IMR-90 (cell line): ENCODE measurements at regions not wholly inside any gene's neighbourhood (a gene's known extent, or its start where the extent isn't known, plus 50 kb on each side); places are given as distances from the start of the nearest gene placed in this dataset.

Experiments
- ATAC-seq: fragments of 200-7000 bp; cut with Tn5 transposase; 2 replicates; pipeline ENCODE4 v1.9.1; 2020; ENCODE audit warnings: low read depth, mild to moderate bottlenecking, moderate library complexity
- BruUV-seq: library from RNA; stranded (reverse); fragments of 400-500 nt; replicated peaks from 2 replicates; lab custom pipeline; 2021; lab: Mats Ljungman, UMichigan
- CTCF ChIA-PET: fragments of 300-600 bp; formaldehyde crosslinking; extraction: SDS; loops from one replicate; lab custom pipeline; 2021; ENCODE audit warnings: antibody characterized with exemption; lab: Yijun Ruan, JAX
- POLR2A ChIA-PET: fragments of 300-600 bp; sonication (Branson Sonifier 250); formaldehyde crosslinking; loops from one replicate; lab custom pipeline; 2022; ENCODE audit warnings: antibody characterized with exemption; ENCODE audit not compliant: unreplicated experiment; lab: Charles Lee
- DNase-seq: peaks from one replicate; pipeline ENCODE4 v3.0.0; 2013
- H2AFZ ChIP-seq: replicated peaks from 2 replicates; pipeline ENCODE3; 2013; ENCODE audit warnings: low read length, mild to moderate bottlenecking; ENCODE audit not compliant: poor library complexity
- H2AK5ac ChIP-seq: 2 replicates; pipeline ENCODE4 v1.6.1; 2013; ENCODE audit warnings: low read depth, low read length, inconsistent platforms
- H2AK9ac ChIP-seq: replicated peaks from 2 replicates; pipeline ENCODE3; 2013; ENCODE audit warnings: mild to moderate bottlenecking, low read depth, low read length, moderate library complexity; ENCODE audit not compliant: poor library complexity
- H2BK120ac ChIP-seq: 2 replicates; pipeline ENCODE4 v1.6.1; 2013; ENCODE audit warnings: low read depth, low read length, inconsistent platforms
- H2BK15ac ChIP-seq: 3 replicates; pipeline ENCODE4 v1.6.1; 2013; ENCODE audit warnings: low read depth, low read length, inconsistent platforms
- H2BK20ac ChIP-seq: 2 replicates; pipeline ENCODE4 v1.6.1; 2013; ENCODE audit warnings: low read depth, mild to moderate bottlenecking, inconsistent platforms, low read length, moderate library complexity
- H2BK5ac ChIP-seq: 2 replicates; pipeline ENCODE4 v1.6.1; 2013; ENCODE audit warnings: mild to moderate bottlenecking, low read depth, low read length, inconsistent platforms; ENCODE audit not compliant: poor library complexity, severe bottlenecking
- H3K14ac ChIP-seq: replicated peaks from 2 replicates; pipeline ENCODE4 v1.6.1; 2013; ENCODE audit warnings: low read depth, low read length, inconsistent platforms
- H3K18ac ChIP-seq: 2 replicates; pipeline ENCODE4 v1.6.1; 2013; ENCODE audit warnings: low read depth, low read length, control low read depth
- H3K23ac ChIP-seq: 2 replicates; pipeline ENCODE4 v1.6.1; 2013; ENCODE audit warnings: low read depth, low read length, inconsistent platforms
- H3K27ac ChIP-seq: 2 replicates; pipeline ENCODE4 v1.5.1; 2013; ENCODE audit warnings: mild to moderate bottlenecking, control low read depth, low read length; ENCODE audit not compliant: insufficient read depth
- H3K27me3 ChIP-seq: 2 replicates; pipeline ENCODE4 v1.6.1; 2013; ENCODE audit warnings: low read length; ENCODE audit not compliant: control insufficient read depth, insufficient read depth
- H3K36me3 ChIP-seq: 2 replicates; pipeline ENCODE4 v1.6.1; 2013; ENCODE audit warnings: low read length, mixed read lengths; ENCODE audit not compliant: control insufficient read depth, insufficient read depth
- H3K4ac ChIP-seq: 2 replicates; pipeline ENCODE4 v1.6.1; 2013; ENCODE audit warnings: low read depth, low read length, inconsistent platforms
- H3K4me1 ChIP-seq: 2 replicates; pipeline ENCODE4 v1.6.1; 2013; ENCODE audit warnings: low read length, mixed read lengths; ENCODE audit not compliant: control insufficient read depth, insufficient read depth
- H3K4me2 ChIP-seq: 2 replicates; pipeline ENCODE4 v1.6.1; 2013; ENCODE audit warnings: low read depth, mild to moderate bottlenecking, control low read depth, low read length, moderate library complexity
- H3K4me3 ChIP-seq: 2 replicates; pipeline ENCODE4 v1.5.1; 2013; ENCODE audit warnings: low read depth, mild to moderate bottlenecking, control low read depth, low read length, moderate library complexity; ENCODE audit not compliant: insufficient read depth
- H3K56ac ChIP-seq: 2 replicates; pipeline ENCODE4 v1.6.1; 2013; ENCODE audit warnings: low read length, inconsistent platforms; ENCODE audit not compliant: insufficient read depth; ENCODE audit errors: extremely low read depth
- H3K79me1 ChIP-seq, 2 experiments: 2 replicates each; pipeline ENCODE4 v1.6.1; 2013; ENCODE audit warnings: low read length in 2 of 2, inconsistent platforms in 1 of 2, low read depth in 1 of 2
- H3K9ac ChIP-seq: 2 replicates; pipeline ENCODE4 v1.6.1; 2013; ENCODE audit warnings: low read depth, low read length, control low read depth
- H3K9me1 ChIP-seq: 2 replicates; pipeline ENCODE4 v1.6.1; 2013; ENCODE audit warnings: low read length, inconsistent platforms; ENCODE audit not compliant: insufficient read depth
- H3K9me3 ChIP-seq: 2 replicates; pipeline ENCODE4 v1.6.1; 2013; ENCODE audit warnings: low read length; ENCODE audit not compliant: control insufficient read depth, insufficient read depth
- H4K20me1 ChIP-seq: 2 replicates; pipeline ENCODE4 v1.6.1; 2013; ENCODE audit warnings: low read length, inconsistent platforms; ENCODE audit not compliant: insufficient read depth
- H4K5ac ChIP-seq: 2 replicates; pipeline ENCODE4 v1.6.1; 2013; ENCODE audit warnings: mild to moderate bottlenecking, low read depth, low read length, control low read depth
- H4K8ac ChIP-seq, 2 experiments: 2 replicates each; pipeline ENCODE4 v1.6.1; 2013; ENCODE audit warnings: low read depth in 2 of 2, low read length in 2 of 2, control low read depth in 1 of 2, inconsistent platforms in 1 of 2
- H4K91ac ChIP-seq: 2 replicates; pipeline ENCODE4 v1.6.1; 2013; ENCODE audit warnings: low read depth, low read length, inconsistent platforms; ENCODE audit not compliant: insufficient read depth
- CHD1 ChIP-seq: IDR thresholded peaks from 2 replicates; pipeline ENCODE4 v1.6.1; 2012; ENCODE audit warnings: low read depth, low read length, improper control_type of control experiment
- FOS ChIP-seq: fragments of 150-350 bp; IDR thresholded peaks from 2 replicates; pipeline ENCODE4 v1.6.1; 2016; ENCODE audit warnings: low read depth, low read length
- MAZ ChIP-seq: IDR thresholded peaks from 2 replicates; pipeline ENCODE4 v1.6.1; 2012; ENCODE audit warnings: low read depth, mild to moderate bottlenecking, low read length, improper control_type of control experiment, moderate library complexity, borderline replicate concordance
- NFE2L2 ChIP-seq: fragments of 150-350 bp; IDR thresholded peaks from 2 replicates; pipeline ENCODE4 v1.6.1; 2016; ENCODE audit warnings: low read depth, mild to moderate bottlenecking, low read length
- POLR2A ChIP-seq: IDR thresholded peaks from 2 replicates; pipeline ENCODE4 v1.6.1; 2012; ENCODE audit warnings: mild to moderate bottlenecking, low read depth, low read length
- RAD21 ChIP-seq: IDR thresholded peaks from 2 replicates; pipeline ENCODE4 v1.6.1; 2012; ENCODE audit warnings: low read length, improper control_type of control experiment
- RCOR1 ChIP-seq: IDR thresholded peaks from 2 replicates; pipeline ENCODE4 v1.6.1; 2012; ENCODE audit warnings: mild to moderate bottlenecking, low read length, improper control_type of control experiment; ENCODE audit not compliant: insufficient replicate concordance
- SMC3 ChIP-seq: fragments of 150-350 bp; IDR thresholded peaks from 2 replicates; pipeline ENCODE4 v1.6.1; 2016; ENCODE audit warnings: low read depth, mild to moderate bottlenecking, antibody characterized with exemption, low read length, moderate library complexity
- WGBS, 2 experiments: methylation state at CpG; one replicate each; pipeline versions ENCODE4 v1.1.5 to v1.1.7; 2013; ENCODE audit warnings: missing lambda C conversion rate in 2 of 2; ENCODE audit not compliant: insufficient read length in 1 of 2; ENCODE audit errors: extremely low coverage in 2 of 2; 5-methylcytosine and 5-hydroxymethylcytosine counted together
- dilution Hi-C: fragments of 300-500 bp; cut with HindIII; formaldehyde crosslinking; loops from one replicate; pipeline ENCODE4 v1.14.3; 2018; ENCODE audit warnings: low sequenced_read_pairs; ENCODE audit not compliant: unreplicated experiment
- in situ Hi-C: fragments of 300-500 bp; cut with MboI; formaldehyde crosslinking; loops from 3 replicates; pipeline ENCODE4 v1.14.3; 2019; ENCODE audit warnings: low sequenced_read_pairs, inconsistent platforms, mixed read lengths
- intact Hi-C: fragments of 100-400 bp; cut with micrococcal nuclease; formaldehyde crosslinking; loops from 2 replicates; pipeline ENCODE4 v1.10.0; 2022

DNA sequence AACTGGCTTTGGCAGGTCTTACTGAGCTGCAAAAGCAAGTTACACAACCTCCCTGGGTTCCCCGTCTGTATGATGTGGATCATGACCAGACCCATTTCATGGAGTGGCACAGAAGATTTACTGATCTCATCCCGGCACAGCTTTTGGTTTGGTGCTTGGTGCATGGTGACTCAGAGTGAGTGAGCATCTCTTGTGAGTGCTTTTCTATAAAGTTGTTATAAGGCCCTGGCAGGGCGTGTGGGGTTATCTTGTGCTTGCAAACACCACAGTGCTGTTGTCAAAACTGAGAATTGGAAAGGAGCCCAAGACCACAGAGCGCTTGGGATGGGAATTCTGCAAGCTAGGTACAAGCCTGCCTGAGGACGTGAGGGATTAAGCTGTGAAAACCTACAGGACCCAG lies 425.2 kb downstream of the GADD45G start:
- dilution Hi-C loops = no loop called here
- Histone ChIP-seq H4K20me1 (no peaks in the 10 kb centered on the region), H3K9me3 (no peaks in the 10 kb centered on the region), H3K27ac (no peak overlapping the region), H3K14ac (no peak overlapping the region), H3K4me1 (no peaks in the 10 kb centered on the region), H3K79me1 (no peaks in the 10 kb centered on the region), H3K9me1 (no peaks in the 10 kb centered on the region), H2BK120ac (no peak overlapping the region), H2BK5ac (no peak overlapping the region), H3K9ac (no peak overlapping the region), H3K36me3 (no peaks in the 10 kb centered on the region), H4K8ac (no peak overlapping the region), H3K23ac (no peak overlapping the region), H3K4me2 (no peak overlapping the region), H3K27me3 (no peaks in the 10 kb centered on the region; the same call in 1 of the 2 replicates), H3K4ac (no peak overlapping the region), H2BK20ac (no peak overlapping the region), H2BK15ac (no peak overlapping the region), H3K18ac (no peak overlapping the region), H2AFZ (no peak overlapping the region), H3K56ac (no peak overlapping the region), H3K4me3 (no peak overlapping the region), H4K5ac (no peak overlapping the region), H4K91ac (no peak overlapping the region), H2AK5ac (no peak overlapping the region), H2AK9ac (no peak overlapping the region)
- intact Hi-C loops = no loop called here
- POLR2A ChIA-PET = no interaction called here
- ATAC-seq = no peak
- DNase-seq = no peak
- in situ Hi-C loops = no loop called here
- CTCF ChIA-PET = interaction anchor here (0.6 kb wide), 1 partner anchor 14 kb away, joined by 3 read pairs; no protein-coding TSS in a partner anchor
- TF ChIP-seq NFE2L2 (no peak), RAD21 (no peak), FOS (no peak), CHD1 (no peak), POLR2A (no peak), RCOR1 (no peak), MAZ (no peak), SMC3 (no peak)
- BruUV-seq = no TSS peak
- WGBS, 2 experiments = no CpG with 5 or more reads among the region's 5 CpGs
